H7 (cell line): ENCODE measurements at regions not wholly inside any gene's neighbourhood (a gene's known extent, or its start where the extent isn't known, plus 50 kb on each side); places are given as distances from the start of the nearest gene placed in this dataset.
"Not testable (repeated sequence)": the region's sequence is repeated elsewhere in the genome, so short reads cannot be mapped to it uniquely, and the experiment has no call there.

Experiments
- DNase-seq: peaks from one replicate; pipeline ENCODE4 v3.0.0; 2012
- H3K27me3 ChIP-seq: 2 replicates; pipeline ENCODE4 v1.6.0; 2011; ENCODE audit warnings: mild to moderate bottlenecking, low read length; ENCODE audit not compliant: control insufficient read depth, insufficient read depth
- H3K36me3 ChIP-seq: replicated peaks from 2 replicates; pipeline ENCODE4 v1.5.1; 2011; ENCODE audit warnings: low read length; ENCODE audit not compliant: control insufficient read depth, insufficient read depth
- H3K4me3 ChIP-seq: 2 replicates; pipeline ENCODE4 v1.5.1; 2011; ENCODE audit warnings: low read depth, mild to moderate bottlenecking, control low read depth, low read length, moderate library complexity; ENCODE audit not compliant: insufficient read depth

DNA sequence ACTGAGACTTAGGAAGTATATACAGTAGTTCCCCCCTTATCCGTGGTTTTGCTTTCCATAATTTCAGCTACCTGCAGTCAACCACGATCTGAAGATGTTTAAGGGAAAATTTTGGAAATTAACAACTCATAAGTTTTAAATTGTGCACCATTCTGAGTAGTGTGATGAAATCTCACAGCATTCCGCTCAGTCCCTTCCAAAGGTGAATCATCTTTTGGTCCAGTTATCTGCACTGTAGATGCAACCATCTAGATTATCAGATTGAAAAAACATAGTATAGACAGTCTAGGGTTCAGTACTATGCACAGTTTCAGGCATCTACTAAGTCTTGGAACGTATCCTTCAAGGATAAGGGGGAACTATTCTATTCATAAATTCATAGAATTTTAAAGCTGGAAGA, 109.0 kb downstream of the ANXA3 start:
- no peak for DNase-seq
- H3K27me3 ChIP-seq, result no peaks in the 10 kb centered on the region
- no peak overlapping the region for H3K4me3 ChIP-seq
- no peaks in the 10 kb centered on the region for H3K36me3 ChIP-seq

- DNase-seq, result no peak
- Histone ChIP-seq H3K27me3 (no peaks in the 10 kb centered on the region), H3K4me3 (no peak overlapping the region), H3K36me3 (no peaks in the 10 kb centered on the region)
Measured at GRCh38 chr4:78661086-78661690, 109.6 kb downstream of the ANXA3 start.

GRCh38 chr4:78661921-78662521, 110.5 kb downstream of the ANXA3 start:
- Histone ChIP-seq H3K27me3 (no peaks in the 10 kb centered on the region), H3K4me3 (no peak overlapping the region), H3K36me3 (no peaks in the 10 kb centered on the region)
- no peak for DNase-seq

GRCh38 chr4:78662658-78663057, 111.1 kb downstream of the ANXA3 start:
- H3K36me3 ChIP-seq, result no peaks in the 10 kb centered on the region
- H3K4me3 ChIP-seq, result no peak overlapping the region
- H3K27me3 ChIP-seq, result no peaks in the 10 kb centered on the region
- DNase-seq, result no peak

- not testable (repeated sequence) for H3K36me3 ChIP-seq, H3K27me3 ChIP-seq, H3K4me3 ChIP-seq, DNase-seq
Measured at GRCh38 chr4:78664296-78664695, 111.9 kb upstream of the BMP2K start.

GRCh38 chr4:78665216-78665770, 110.9 kb upstream of the BMP2K start:
- Histone ChIP-seq H3K4me3 (no peak overlapping the region), H3K27me3 (no peaks in the 10 kb centered on the region), H3K36me3 (no peaks in the 10 kb centered on the region)
- no peak for DNase-seq

DNA sequence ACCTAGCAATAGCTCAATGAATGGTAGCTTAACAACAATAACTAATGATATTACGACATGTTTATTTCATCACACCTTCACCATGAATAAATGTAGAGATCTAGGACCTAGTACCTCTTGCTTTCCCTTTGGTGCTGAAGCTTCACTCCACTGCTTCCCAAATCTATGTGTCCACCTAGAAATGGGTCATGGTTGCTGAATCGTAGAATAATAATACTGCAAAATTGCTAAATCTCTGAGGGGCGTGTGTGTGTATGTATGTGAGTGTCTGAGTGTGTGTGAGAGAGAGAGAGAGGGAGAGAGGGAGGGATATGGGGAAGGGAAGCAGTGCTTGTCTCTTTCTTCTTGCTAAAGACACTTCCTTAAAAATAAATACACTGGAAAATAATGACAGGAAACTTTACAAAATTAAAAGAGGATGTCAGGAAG, 109.3 kb upstream of the BMP2K start:
- H3K4me3 ChIP-seq, result no peak overlapping the region
- DNase-seq, result no peak
- H3K27me3 ChIP-seq, result no peaks in the 10 kb centered on the region
- no peaks in the 10 kb centered on the region for H3K36me3 ChIP-seq

GRCh38 chr4:78667325-78667724, 108.8 kb upstream of the BMP2K start:
- DNase-seq, result no peak
- Histone ChIP-seq H3K4me3 (no peak overlapping the region), H3K36me3 (no peaks in the 10 kb centered on the region), H3K27me3 (no peaks in the 10 kb centered on the region)

DNA sequence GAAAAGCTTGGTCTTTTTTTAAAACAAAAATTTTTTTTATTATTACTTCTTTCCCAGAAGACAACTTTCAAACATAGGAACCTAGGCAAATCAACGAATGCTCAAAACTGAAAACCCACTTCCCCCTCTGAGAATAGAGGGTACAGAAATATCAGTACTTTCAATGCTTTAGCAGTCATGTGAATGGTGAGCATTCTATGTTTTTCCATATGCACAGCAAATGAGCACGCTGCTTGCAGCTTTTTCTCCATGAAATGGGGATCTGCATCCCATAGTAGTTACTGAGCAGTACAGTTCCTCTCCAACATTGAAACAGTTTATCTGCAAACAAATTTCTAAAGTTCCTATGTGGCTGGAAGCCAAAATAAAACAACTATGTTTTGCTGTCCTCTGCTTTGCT, 108.4 kb upstream of the BMP2K start:
- Histone ChIP-seq H3K4me3 (no peak overlapping the region), H3K27me3 (no peaks in the 10 kb centered on the region), H3K36me3 (no peaks in the 10 kb centered on the region)
- DNase-seq, result no peak

GRCh38 chr4:78669453-78669852, 106.7 kb upstream of the BMP2K start:
- H3K36me3 ChIP-seq, result no peaks in the 10 kb centered on the region
- peak; percentile 27 for DNase-seq
- H3K27me3 ChIP-seq, result no peaks in the 10 kb centered on the region
- H3K4me3 ChIP-seq, result no peak overlapping the region

GRCh38 chr4:78671903-78672815, 104.0 kb upstream of the BMP2K start:
- Histone ChIP-seq H3K36me3 (no peaks in the 10 kb centered on the region), H3K4me3 (no peak overlapping the region), H3K27me3 (no peaks in the 10 kb centered on the region)
- no peak for DNase-seq

GRCh38 chr4:78673337-78673736, 102.8 kb upstream of the BMP2K start:
- no peak for DNase-seq

DNA sequence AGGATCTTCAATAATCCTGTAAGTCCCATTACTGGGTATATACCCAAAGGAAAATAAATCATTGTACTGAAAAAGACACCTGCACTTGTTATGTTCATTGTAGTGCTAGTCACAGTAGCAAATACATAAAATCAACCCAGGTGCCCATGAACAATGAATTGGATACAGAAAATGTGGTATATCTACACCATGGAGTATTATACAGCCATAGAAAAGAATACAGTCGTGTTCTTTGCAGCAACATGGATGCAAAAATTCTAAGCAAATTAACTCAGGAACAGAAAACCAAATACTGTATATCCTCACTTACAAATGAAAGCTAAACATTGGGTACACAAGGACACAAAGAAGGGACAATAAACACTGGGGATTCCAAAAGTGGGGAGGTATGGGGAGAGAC, 100.8 kb upstream of the BMP2K start:
- no peaks in the 10 kb centered on the region for H3K36me3 ChIP-seq
- no peaks in the 10 kb centered on the region for H3K27me3 ChIP-seq
- no peak for DNase-seq
- H3K4me3 ChIP-seq, result no peak overlapping the region

More at GRCh38 chr4:78673337-78673736, 102.8 kb upstream of the BMP2K start:
- Histone ChIP-seq H3K27me3 (no peaks in the 10 kb centered on the region), H3K4me3 (no peak overlapping the region), H3K36me3 (no peaks in the 10 kb centered on the region)

GRCh38 chr4:78682070-78682469, 94.1 kb upstream of the BMP2K start:
- Histone ChIP-seq H3K27me3 (no peaks in the 10 kb centered on the region), H3K36me3 (no peaks in the 10 kb centered on the region), H3K4me3 (no peak overlapping the region)
- DNase-seq, result no peak

DNA sequence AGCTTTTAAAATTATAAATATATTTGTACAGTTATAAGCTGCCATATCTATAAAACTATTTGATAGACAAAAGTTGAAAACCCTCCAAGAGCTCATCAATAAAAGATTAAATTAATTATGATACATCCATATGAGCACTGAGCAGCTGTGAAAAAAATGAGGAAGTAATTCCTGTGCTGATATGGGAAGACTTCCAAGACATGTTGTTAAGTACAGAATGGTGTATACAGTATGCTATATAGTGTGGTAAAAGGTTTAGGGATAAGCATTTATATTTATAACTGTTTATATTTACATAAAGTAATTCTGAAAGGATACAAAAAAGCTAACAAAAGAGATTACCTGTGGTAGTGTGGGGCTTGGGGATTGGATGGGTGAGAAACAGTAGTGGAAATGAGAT, 92.8 kb upstream of the BMP2K start:
- DNase-seq, result no peak
- H3K4me3 ChIP-seq, result no peak overlapping the region
- H3K36me3 ChIP-seq, result no peaks in the 10 kb centered on the region
- no peaks in the 10 kb centered on the region for H3K27me3 ChIP-seq
